OCI-LY3 (cell line): ENCODE measurements at regions not wholly inside any gene's neighbourhood (a gene's known extent, or its start where the extent isn't known, plus 50 kb on each side); places are given as distances from the start of the nearest gene placed in this dataset.
"Not testable (repeated sequence)": the region's sequence is repeated elsewhere in the genome, so short reads cannot be mapped to it uniquely, and the experiment has no call there.

Source experiments
- EZH2phosphoT487 ChIP-seq: fragments of 200-600 bp; shearing (Covaris generic); IDR thresholded peaks from 2 replicates; pipeline ENCODE4 v1.6.1; 2018; ENCODE audit warnings: antibody characterized with exemption, mixed run types, low read depth
- TF ChIP-seq, protein P1 (sequence below): fragments of 200-600, 300-600 bp; sonication (generic); IDR thresholded peaks from 2 replicates; pipeline ENCODE4 v1.5.1; 2014; ENCODE audit warnings: antibody characterized with exemption, low read length, low read depth

GRCh38 chr2:185275979-185276378 lies 462.6 kb upstream of the FSIP2 start:
- TF ChIP-seq, protein P1, sequence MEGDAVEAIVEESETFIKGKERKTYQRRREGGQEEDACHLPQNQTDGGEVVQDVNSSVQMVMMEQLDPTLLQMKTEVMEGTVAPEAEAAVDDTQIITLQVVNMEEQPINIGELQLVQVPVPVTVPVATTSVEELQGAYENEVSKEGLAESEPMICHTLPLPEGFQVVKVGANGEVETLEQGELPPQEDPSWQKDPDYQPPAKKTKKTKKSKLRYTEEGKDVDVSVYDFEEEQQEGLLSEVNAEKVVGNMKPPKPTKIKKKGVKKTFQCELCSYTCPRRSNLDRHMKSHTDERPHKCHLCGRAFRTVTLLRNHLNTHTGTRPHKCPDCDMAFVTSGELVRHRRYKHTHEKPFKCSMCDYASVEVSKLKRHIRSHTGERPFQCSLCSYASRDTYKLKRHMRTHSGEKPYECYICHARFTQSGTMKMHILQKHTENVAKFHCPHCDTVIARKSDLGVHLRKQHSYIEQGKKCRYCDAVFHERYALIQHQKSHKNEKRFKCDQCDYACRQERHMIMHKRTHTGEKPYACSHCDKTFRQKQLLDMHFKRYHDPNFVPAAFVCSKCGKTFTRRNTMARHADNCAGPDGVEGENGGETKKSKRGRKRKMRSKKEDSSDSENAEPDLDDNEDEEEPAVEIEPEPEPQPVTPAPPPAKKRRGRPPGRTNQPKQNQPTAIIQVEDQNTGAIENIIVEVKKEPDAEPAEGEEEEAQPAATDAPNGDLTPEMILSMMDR = not testable (repeated sequence)
- TF ChIP-seq EZH2phosphoT487 = not testable (repeated sequence)
